ENCODE measurements at regions not wholly inside any gene's neighbourhood (a gene's known extent, or its start where the extent isn't known, plus 50 kb on each side); places are given as distances from the start of the nearest gene placed in this dataset.

- no peak overlapping the region for H2AFZ ChIP-seq (ENCODE audit: insufficient read depth, low read depth, low read length, poor library complexity, severe bottlenecking)
- no peak for TF ChIP-seq EZH2 (IDR thresholded peaks at IDR 0.05; ENCODE audit: borderline replicate concordance, insufficient read depth, low read depth, low read length, poor library complexity, severe bottlenecking)
- TF ChIP-seq, protein P1, sequence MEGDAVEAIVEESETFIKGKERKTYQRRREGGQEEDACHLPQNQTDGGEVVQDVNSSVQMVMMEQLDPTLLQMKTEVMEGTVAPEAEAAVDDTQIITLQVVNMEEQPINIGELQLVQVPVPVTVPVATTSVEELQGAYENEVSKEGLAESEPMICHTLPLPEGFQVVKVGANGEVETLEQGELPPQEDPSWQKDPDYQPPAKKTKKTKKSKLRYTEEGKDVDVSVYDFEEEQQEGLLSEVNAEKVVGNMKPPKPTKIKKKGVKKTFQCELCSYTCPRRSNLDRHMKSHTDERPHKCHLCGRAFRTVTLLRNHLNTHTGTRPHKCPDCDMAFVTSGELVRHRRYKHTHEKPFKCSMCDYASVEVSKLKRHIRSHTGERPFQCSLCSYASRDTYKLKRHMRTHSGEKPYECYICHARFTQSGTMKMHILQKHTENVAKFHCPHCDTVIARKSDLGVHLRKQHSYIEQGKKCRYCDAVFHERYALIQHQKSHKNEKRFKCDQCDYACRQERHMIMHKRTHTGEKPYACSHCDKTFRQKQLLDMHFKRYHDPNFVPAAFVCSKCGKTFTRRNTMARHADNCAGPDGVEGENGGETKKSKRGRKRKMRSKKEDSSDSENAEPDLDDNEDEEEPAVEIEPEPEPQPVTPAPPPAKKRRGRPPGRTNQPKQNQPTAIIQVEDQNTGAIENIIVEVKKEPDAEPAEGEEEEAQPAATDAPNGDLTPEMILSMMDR (IDR thresholded peaks at IDR 0.05) = no peak
- no CpG with 5 or more reads among the region's 1 CpG for WGBS (ENCODE audit: insufficient coverage)
- DNase-seq = no peak
- peaks cover 0 to 3% (median 0%) of the 10 kb centered on the region in 4 experiments for H3K27me3 ChIP-seq (replicated peaks in 1 of 4; ENCODE audit: control extremely low read depth in 1 of 4, control insufficient read depth in 3 of 4, insufficient read depth in 4 of 4, low read length in 3 of 4)
- Mint-ChIP-seq H3K4me1 (no peaks in the 10 kb centered on the region), H3K9me3 (ENCODE audit: insufficient read depth) (peaks cover 2% of the 10 kb centered on the region), H3K27me3 (peaks cover 13% of the 10 kb centered on the region), H3K27ac (no peak overlapping the region), H3K4me3 (no peak overlapping the region)
- H3K79me2 ChIP-seq (ENCODE audit: control insufficient read depth, insufficient read depth, low read length) = no peaks in the 10 kb centered on the region
- H4K20me1 ChIP-seq (ENCODE audit: control insufficient read depth, insufficient read depth, low read length, poor library complexity, severe bottlenecking) = no peaks in the 10 kb centered on the region
- CTCF ChIA-PET = no interaction called here
- H3K36me3 ChIP-seq (replicated peaks in 1 of 2; ENCODE audit: control extremely low read depth in 1 of 2, control insufficient read depth in 1 of 2, extremely low read depth in 1 of 2, insufficient read depth in 2 of 2, low read length in 1 of 2) = no peaks in the 10 kb centered on the region
- no peak overlapping the region for H3K27ac ChIP-seq (ENCODE audit: low read length in 2 of 2)
- no peak overlapping the region for H3K4me2 ChIP-seq (replicated peaks; ENCODE audit: low read depth, low read length, poor library complexity, severe bottlenecking)
- intact Hi-C loops (cut with micrococcal nuclease) = no loop called here
- no peaks in the 10 kb centered on the region for H3K4me1 ChIP-seq (ENCODE audit: control insufficient read depth in 2 of 2, insufficient read depth in 2 of 2, low read length in 2 of 2)
- no peaks in the 10 kb centered on the region for H3K9me3 ChIP-seq (ENCODE audit: control extremely low read depth in 1 of 3, control insufficient read depth in 2 of 3, insufficient read depth in 1 of 3, low read length in 2 of 3)
- POLR2A ChIA-PET = no interaction called here
- H3K9ac ChIP-seq (ENCODE audit: low read length) = no peak overlapping the region
- ATAC-seq (ENCODE audit: low read depth) = no peak
- no peak overlapping the region for H3K4me3 ChIP-seq (ENCODE audit: control extremely low read depth in 1 of 5, extremely low read depth in 1 of 5, insufficient read depth in 1 of 5, low read depth in 2 of 5, low read length in 4 of 5)
Observed at GRCh38 chr20:43857932-43858331, 56.7 kb upstream of the TOX2 start.

DNA sequence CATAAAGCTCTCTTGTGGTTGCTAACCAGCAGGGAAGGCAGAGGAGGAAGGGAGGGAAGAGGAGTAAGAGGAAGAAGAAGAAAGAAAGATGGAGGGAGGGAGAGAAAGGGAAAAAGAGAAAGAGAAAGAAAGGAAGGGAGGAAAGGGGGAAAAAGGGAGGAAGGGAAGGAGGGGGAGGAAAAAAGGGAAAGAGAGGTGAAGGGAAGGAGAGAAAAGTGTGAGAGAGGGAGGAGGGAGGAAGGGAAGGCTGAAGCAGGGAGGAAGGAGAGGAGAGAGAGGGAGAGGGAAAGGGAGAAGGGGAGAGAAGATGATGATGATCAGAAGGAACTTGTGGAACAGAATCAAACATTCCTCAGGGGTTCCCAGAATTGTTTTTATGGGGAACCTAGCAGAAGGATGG is 57.5 kb upstream of the TOX2 start:
- Histone ChIP-seq H4K20me1 (ENCODE audit: control insufficient read depth, insufficient read depth, low read length, poor library complexity, severe bottlenecking) (no peaks in the 10 kb centered on the region), H3K9me3 (ENCODE audit: control extremely low read depth in 1 of 3, control insufficient read depth in 2 of 3, insufficient read depth in 1 of 3, low read length in 2 of 3) (no peaks in the 10 kb centered on the region), H3K4me2 (replicated peaks; ENCODE audit: low read depth, low read length, poor library complexity, severe bottlenecking) (no peak overlapping the region), H2AFZ (ENCODE audit: insufficient read depth, low read depth, low read length, poor library complexity, severe bottlenecking) (no peak overlapping the region), H3K36me3 (replicated peaks in 1 of 2; ENCODE audit: control extremely low read depth in 1 of 2, control insufficient read depth in 1 of 2, extremely low read depth in 1 of 2, insufficient read depth in 2 of 2, low read length in 1 of 2) (no peaks in the 10 kb centered on the region), H3K27ac (ENCODE audit: low read length in 2 of 2) (no peak overlapping the region), H3K4me3 (ENCODE audit: control extremely low read depth in 1 of 5, extremely low read depth in 1 of 5, insufficient read depth in 1 of 5, low read depth in 2 of 5, low read length in 4 of 5) (no peak overlapping the region), H3K79me2 (ENCODE audit: control insufficient read depth, insufficient read depth, low read length) (no peaks in the 10 kb centered on the region), H3K27me3 (replicated peaks in 1 of 4; ENCODE audit: control extremely low read depth in 1 of 4, control insufficient read depth in 3 of 4, insufficient read depth in 4 of 4, low read length in 3 of 4) (no peaks in the 10 kb centered on the region), H3K4me1 (ENCODE audit: control insufficient read depth in 2 of 2, insufficient read depth in 2 of 2, low read length in 2 of 2) (no peaks in the 10 kb centered on the region), H3K9ac (ENCODE audit: low read length) (no peak overlapping the region)
- H3K9me3 Mint-ChIP-seq (ENCODE audit: insufficient read depth) = peaks cover 2% of the 10 kb centered on the region
- CTCF ChIA-PET = no interaction called here
- DNase-seq (no peak), ATAC-seq (ENCODE audit: low read depth) (no peak)
- POLR2A ChIA-PET = no interaction called here
- no peak overlapping the region for H3K4me3 Mint-ChIP-seq
- H3K27ac Mint-ChIP-seq = no peak overlapping the region
- intact Hi-C loops (cut with micrococcal nuclease) = no loop called here
- H3K4me1 Mint-ChIP-seq = no peaks in the 10 kb centered on the region
- no peak for TF ChIP-seq EZH2 (IDR thresholded peaks at IDR 0.05; ENCODE audit: borderline replicate concordance, insufficient read depth, low read depth, low read length, poor library complexity, severe bottlenecking)
- TF ChIP-seq, protein P1 (IDR thresholded peaks at IDR 0.05) = no peak
- H3K27me3 Mint-ChIP-seq = peaks cover 7% of the 10 kb centered on the region
